ENCODE measurements at regions not wholly inside any gene's neighbourhood (a gene's known extent, or its start where the extent isn't known, plus 50 kb on each side); places are given as distances from the start of the nearest gene placed in this dataset.

- FAIRE-seq (no peak), DNase-seq (ENCODE audit: low spot score) (no peak)
Observed at GRCh38 chr11:2083411-2083810, 55.8 kb downstream of the IGF2 start.

GRCh38 chr11:2077061-2077802, 62.0 kb downstream of the IGF2 start:
- peak; percentile 37 for DNase-seq (ENCODE audit: low spot score)
- FAIRE-seq = no peak

- FAIRE-seq (no peak), DNase-seq (ENCODE audit: low spot score) (no peak)
Observed at GRCh38 chr11:2076441-2076840, 62.7 kb downstream of the IGF2 start.

- FAIRE-seq = no peak
- no peak for DNase-seq (ENCODE audit: low spot score)
Observed at GRCh38 chr11:2074266-2074825, 64.8 kb downstream of the IGF2 start.

DNA sequence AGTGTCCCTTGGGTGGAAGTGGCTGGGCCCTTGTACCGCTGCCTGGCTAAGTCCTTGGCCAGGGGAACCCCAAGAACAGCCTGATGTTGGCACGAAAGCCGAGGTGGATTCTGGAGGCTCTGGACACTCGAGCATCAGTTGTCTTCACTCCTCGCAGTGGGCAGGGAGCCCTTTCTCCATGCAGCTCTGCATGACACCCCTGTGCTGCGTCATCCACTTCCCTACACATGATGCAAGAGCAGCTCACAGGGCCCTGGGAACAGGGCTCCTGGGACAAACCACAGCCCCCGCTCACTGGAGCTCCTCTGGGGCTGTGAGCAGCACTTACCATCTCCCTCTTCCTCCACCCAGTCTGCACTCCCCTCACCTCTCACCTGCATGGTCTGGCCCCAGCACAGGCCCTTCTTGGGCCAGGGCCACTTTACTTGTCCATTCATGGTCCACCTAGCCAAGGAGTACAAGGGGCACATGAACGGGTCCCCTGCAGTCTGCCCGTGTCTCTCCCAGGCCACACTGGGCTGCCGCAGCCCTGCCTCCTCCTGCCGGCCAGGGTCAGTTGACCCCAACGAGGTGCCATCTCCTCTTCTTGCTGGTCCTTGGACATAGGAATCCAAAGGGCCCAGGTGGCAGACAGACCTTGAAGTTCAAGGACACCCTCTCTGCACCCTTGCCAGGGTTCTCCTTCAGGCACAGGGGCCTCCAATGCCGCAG, 66.5 kb downstream of the IGF2 start:
- FAIRE-seq (no peak), DNase-seq (ENCODE audit: low spot score) (no peak)

GRCh38 chr11:2071748-2072385, 67.3 kb downstream of the IGF2 start:
- FAIRE-seq (no peak), DNase-seq (ENCODE audit: low spot score) (no peak)

Measured in RCC 7860 (cell line).